Peyer's patch (tissue), 4 donors: ENCODE measurements at regions not wholly inside any gene's neighbourhood (a gene's known extent, or its start where the extent isn't known, plus 50 kb on each side); places are given as distances from the start of the nearest gene placed in this dataset.

Experiments used
- POLR2A ChIP-seq, 2 donors: fragments of 450-650 bp; IDR thresholded peaks; one replicate each; pipeline ENCODE4 v1.5.1; 2017; ENCODE audit warnings: antibody characterized with exemption in 2 of 2, mild to moderate bottlenecking in 2 of 2, moderate library complexity in 2 of 2
- TF ChIP-seq, protein P1 (sequence below), 6 experiments: fragments of 450-650 bp in 4 of 6; fragments of 200-600 bp in 2 of 6; sonication (generic) in 1 of 6; IDR thresholded peaks; one replicate each; pipeline ENCODE4 v1.5.1; 2017 to 2019; ENCODE audit warnings: antibody characterized with exemption in 6 of 6, mild to moderate bottlenecking in 3 of 6, moderate library complexity in 1 of 6

GRCh38 chr10:108736111-108736510 lies 1187.2 kb downstream of the XPNPEP1 start:
- TF ChIP-seq, protein P1, sequence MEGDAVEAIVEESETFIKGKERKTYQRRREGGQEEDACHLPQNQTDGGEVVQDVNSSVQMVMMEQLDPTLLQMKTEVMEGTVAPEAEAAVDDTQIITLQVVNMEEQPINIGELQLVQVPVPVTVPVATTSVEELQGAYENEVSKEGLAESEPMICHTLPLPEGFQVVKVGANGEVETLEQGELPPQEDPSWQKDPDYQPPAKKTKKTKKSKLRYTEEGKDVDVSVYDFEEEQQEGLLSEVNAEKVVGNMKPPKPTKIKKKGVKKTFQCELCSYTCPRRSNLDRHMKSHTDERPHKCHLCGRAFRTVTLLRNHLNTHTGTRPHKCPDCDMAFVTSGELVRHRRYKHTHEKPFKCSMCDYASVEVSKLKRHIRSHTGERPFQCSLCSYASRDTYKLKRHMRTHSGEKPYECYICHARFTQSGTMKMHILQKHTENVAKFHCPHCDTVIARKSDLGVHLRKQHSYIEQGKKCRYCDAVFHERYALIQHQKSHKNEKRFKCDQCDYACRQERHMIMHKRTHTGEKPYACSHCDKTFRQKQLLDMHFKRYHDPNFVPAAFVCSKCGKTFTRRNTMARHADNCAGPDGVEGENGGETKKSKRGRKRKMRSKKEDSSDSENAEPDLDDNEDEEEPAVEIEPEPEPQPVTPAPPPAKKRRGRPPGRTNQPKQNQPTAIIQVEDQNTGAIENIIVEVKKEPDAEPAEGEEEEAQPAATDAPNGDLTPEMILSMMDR (IDR thresholded peaks at IDR 0.05) = no peak
- no peak for TF ChIP-seq POLR2A (IDR thresholded peaks at IDR 0.05)
